H9 (cell line): ENCODE measurements at regions not wholly inside any gene's neighbourhood (a gene's known extent, or its start where the extent isn't known, plus 50 kb on each side); places are given as distances from the start of the nearest gene placed in this dataset.
A peak's percentile ranks its signal among the peaks of the same experiment; 100 is the strongest.

Experiments used
- DNase-seq: peaks from one replicate; pipeline ENCODE4 v3.0.0-alpha.2; 2017
- H2AFZ ChIP-seq: one replicate; pipeline ENCODE4 v1.6.1; 2013; ENCODE audit warnings: mild to moderate bottlenecking, low read length, control low read depth, moderate library complexity
- H2AK5ac ChIP-seq: 2 replicates; pipeline ENCODE4 v1.6.1; 2013; ENCODE audit warnings: low read length, control low read depth, mixed read lengths; ENCODE audit not compliant: insufficient read length
- H2BK120ac ChIP-seq: one replicate; pipeline ENCODE4 v1.6.1; 2013; ENCODE audit warnings: low read depth, mild to moderate bottlenecking, low read length, control low read depth, inconsistent platforms; ENCODE audit not compliant: poor library complexity, severe bottlenecking
- H2BK12ac ChIP-seq: 2 replicates; pipeline ENCODE4 v1.6.1; 2013; ENCODE audit warnings: low read length, control low read depth, mixed read lengths, low read depth; ENCODE audit not compliant: insufficient read length
- H2BK15ac ChIP-seq: 2 replicates; pipeline ENCODE4 v1.6.1; 2013; ENCODE audit warnings: low read depth, low read length, control low read depth
- H2BK20ac ChIP-seq: one replicate; pipeline ENCODE4 v1.6.1; 2013; ENCODE audit warnings: low read depth, mild to moderate bottlenecking, low read length, control low read depth, inconsistent platforms; ENCODE audit not compliant: poor library complexity, severe bottlenecking
- H2BK5ac ChIP-seq: 2 replicates; pipeline ENCODE4 v1.6.1; 2013; ENCODE audit warnings: low read length, control low read depth, mixed read lengths; ENCODE audit not compliant: insufficient read length
- H3K14ac ChIP-seq: 2 replicates; pipeline ENCODE4 v1.6.1; 2013; ENCODE audit warnings: low read length, control low read depth; ENCODE audit not compliant: insufficient read depth
- H3K18ac ChIP-seq: 2 replicates; pipeline ENCODE4 v1.6.1; 2013; ENCODE audit warnings: low read depth, mild to moderate bottlenecking, mixed read lengths, low read length, control low read depth; ENCODE audit not compliant: insufficient read length
- H3K23ac ChIP-seq: 2 replicates; pipeline ENCODE4 v1.6.1; 2013; ENCODE audit warnings: low read length, control low read depth, mixed read lengths, low read depth; ENCODE audit not compliant: insufficient read length
- H3K23me2 ChIP-seq: 2 replicates; pipeline ENCODE4 v1.6.1; 2013; ENCODE audit warnings: low read depth, mild to moderate bottlenecking, mixed read lengths, low read length, control low read depth; ENCODE audit not compliant: insufficient read length, poor library complexity, severe bottlenecking
- H3K27ac ChIP-seq: 2 replicates; pipeline ENCODE4 v1.5.1; 2013; ENCODE audit warnings: low read length, control low read depth, mixed read lengths, low read depth; ENCODE audit not compliant: insufficient read length
- H3K27me3 ChIP-seq: 2 replicates; pipeline ENCODE4 v1.6.1; 2013; ENCODE audit warnings: low read length, control low read depth, inconsistent platforms; ENCODE audit not compliant: insufficient read depth
- H3K4ac ChIP-seq: 2 replicates; pipeline ENCODE4 v1.6.1; 2013; ENCODE audit warnings: low read depth, mild to moderate bottlenecking, control low read depth, inconsistent platforms, low read length, moderate library complexity
- H3K4me1 ChIP-seq: 2 replicates; pipeline ENCODE4 v1.6.1; 2013; ENCODE audit warnings: low read length, control low read depth, inconsistent platforms; ENCODE audit not compliant: insufficient read depth
- H3K4me2 ChIP-seq: 2 replicates; pipeline ENCODE4 v1.6.1; 2013; ENCODE audit warnings: low read length, control low read depth, mixed read lengths; ENCODE audit not compliant: insufficient read length, insufficient read depth
- H3K56ac ChIP-seq: 2 replicates; pipeline ENCODE4 v1.6.1; 2013; ENCODE audit warnings: low read depth, mild to moderate bottlenecking, mixed read lengths, low read length, control low read depth; ENCODE audit not compliant: insufficient read length
- H3K79me1 ChIP-seq: 2 replicates; pipeline ENCODE4 v1.6.1; 2013; ENCODE audit warnings: low read depth, mild to moderate bottlenecking, moderate library complexity, low read length, control low read depth, inconsistent platforms; ENCODE audit not compliant: insufficient read depth, poor library complexity, severe bottlenecking
- H3K79me2 ChIP-seq: 2 replicates; pipeline ENCODE4 v1.6.1; 2013; ENCODE audit warnings: low read length, control low read depth, inconsistent platforms; ENCODE audit not compliant: insufficient read depth
- H3K9ac ChIP-seq: 2 replicates; pipeline ENCODE4 v1.6.1; 2013; ENCODE audit warnings: low read length, control low read depth, mixed read lengths; ENCODE audit not compliant: insufficient read length; ENCODE audit errors: extremely low read depth
- H3K9me3 ChIP-seq: one replicate; pipeline ENCODE4 v1.6.1; 2013; ENCODE audit warnings: low read depth, low read length, inconsistent platforms; ENCODE audit not compliant: control insufficient read depth
- H3T11ph ChIP-seq: one replicate; pipeline ENCODE4 v1.6.1; 2013; ENCODE audit warnings: mild to moderate bottlenecking, low read length, control low read depth, inconsistent platforms
- H4K20me1 ChIP-seq: one replicate; pipeline ENCODE4 v1.6.1; 2013; ENCODE audit not compliant: control insufficient read depth, insufficient read length, insufficient read depth
- H4K5ac ChIP-seq: 2 replicates; pipeline ENCODE4 v1.6.1; 2013; ENCODE audit warnings: low read depth, mild to moderate bottlenecking, mixed read lengths, low read length, control low read depth; ENCODE audit not compliant: insufficient read length
- H4K8ac ChIP-seq: replicated peaks from 2 replicates; pipeline ENCODE4 v1.6.1; 2013; ENCODE audit warnings: low read length, control low read depth, mixed read lengths, low read depth; ENCODE audit not compliant: insufficient read length
- H4K91ac ChIP-seq: 2 replicates; pipeline ENCODE4 v1.6.1; 2013; ENCODE audit warnings: low read depth, mild to moderate bottlenecking, moderate library complexity, mixed read lengths, low read length, control low read depth; ENCODE audit not compliant: insufficient read length
- H3K27ac Mint-ChIP-seq, 3 experiments: 2 replicates in 2 of 3; 3 replicates in 1 of 3; pipeline ENCODE4 v1.8.0; 2020 to 2021; ENCODE audit warnings: mixed read lengths in 3 of 3, mild to moderate bottlenecking in 1 of 3, moderate library complexity in 1 of 3
- H3K27me3 Mint-ChIP-seq: 2 replicates; pipeline ENCODE4 v1.8.0; 2021; ENCODE audit warnings: low read depth, mild to moderate bottlenecking, moderate library complexity, mixed read lengths
- H3K36me3 Mint-ChIP-seq, 3 experiments: 2 replicates in 2 of 3; 3 replicates in 1 of 3; pipeline ENCODE4 v1.8.0; 2020 to 2021; ENCODE audit warnings: low read depth in 3 of 3, mixed read lengths in 3 of 3; ENCODE audit not compliant: insufficient read depth in 1 of 3
- H3K4me1 Mint-ChIP-seq, 2 experiments: 2 replicates each; pipeline ENCODE4 v1.8.0; 2020; ENCODE audit warnings: mixed read lengths in 2 of 2
- H3K4me3 Mint-ChIP-seq, 2 experiments: 2 replicates in 1 of 2; 3 replicates in 1 of 2; pipeline ENCODE4 v1.8.0; 2020 to 2021; ENCODE audit warnings: mild to moderate bottlenecking in 2 of 2, mixed read lengths in 2 of 2, moderate library complexity in 1 of 2
- H3K9me3 Mint-ChIP-seq, 2 experiments: 2 replicates in 1 of 2; 3 replicates in 1 of 2; pipeline ENCODE4 v1.8.0; 2020; ENCODE audit warnings: mild to moderate bottlenecking in 2 of 2, mixed read lengths in 2 of 2, moderate library complexity in 1 of 2
- CTCF ChIP-seq: fragments of 200-600 bp; sonication (generic); conservative IDR thresholded peaks from 3 replicates; pipeline ENCODE4 v1.8.0; 2021; ENCODE audit warnings: antibody characterized with exemption, mild to moderate bottlenecking
- WGBS: extraction: QIAGEN DNeasy Blood & Tissue Kit; methylation state at CpG from one replicate; pipeline ENCODE4 v1.1.7; 2013; ENCODE audit warnings: missing lambda C conversion rate, low lambda C conversion rate, mixed read lengths; ENCODE audit not compliant: insufficient read length; ENCODE audit errors: extremely low coverage; 5-methylcytosine and 5-hydroxymethylcytosine counted together

- Histone ChIP-seq H3K14ac (no peak overlapping the region; the same call in 1 of the 2 replicates), H2BK12ac (no peak overlapping the region), H3K79me1 (no peaks in the 10 kb centered on the region), H3K4ac (no peak overlapping the region), H4K20me1 (no peaks in the 10 kb centered on the region), H2AK5ac (no peak overlapping the region), H3K79me2 (no peaks in the 10 kb centered on the region), H2BK15ac (no peak overlapping the region), H2BK5ac (no peak overlapping the region), H3K4me2 (no peak overlapping the region), H3K9ac (no peak overlapping the region), H3T11ph (no peak overlapping the region), H4K91ac (no peak overlapping the region), H2BK120ac (no peak overlapping the region), H2BK20ac (no peak overlapping the region), H3K27me3 (no peaks in the 10 kb centered on the region), H3K56ac (no peak overlapping the region), H3K27ac (no peak overlapping the region), H3K23me2 (no peaks in the 10 kb centered on the region), H4K8ac (no peak overlapping the region), H3K23ac (no peak overlapping the region), H3K18ac (no peak overlapping the region), H3K9me3 (no peaks in the 10 kb centered on the region), H2AFZ (no peak overlapping the region), H4K5ac (no peak overlapping the region), H3K4me1 (no peaks in the 10 kb centered on the region)
- Mint-ChIP-seq H3K9me3 (no peaks in the 10 kb centered on the region), H3K27ac (peak overlapping the region in 1 of 3 experiments; percentile 13; a peak in 1 of 7 replicates), H3K4me3 (no peak overlapping the region), H3K4me1 (peaks cover 4 to 7% of the 10 kb centered on the region in 2 experiments; a peak in 2 of 4 replicates), H3K27me3 (no peaks in the 10 kb centered on the region), H3K36me3 (no peaks in the 10 kb centered on the region)
- DNase-seq, result no peak
- TF ChIP-seq CTCF, result no peak
- no CpG with 5 or more reads among the region's 2 CpGs for WGBS
These were observed 318.9 kb downstream of the AHR start for GRCh38 chr7:17617380-17617779.
